Neural progenitor cell (in vitro differentiated cells): ENCODE measurements at regions not wholly inside any gene's neighbourhood (a gene's known extent, or its start where the extent isn't known, plus 50 kb on each side); places are given as distances from the start of the nearest gene placed in this dataset.

Experiments
- DNase-seq: peaks from one replicate; pipeline ENCODE4 v3.0.0-alpha.2; 2016; ENCODE audit warnings: low spot score
- H2AFZ ChIP-seq: fragments of 200-600 bp; sonication (generic); replicated peaks from 2 replicates; pipeline ENCODE4 v1.6.1; 2016; ENCODE audit warnings: antibody characterized with exemption
- H3F3A ChIP-seq: fragments of 200-600 bp; sonication (generic); 2 replicates; pipeline ENCODE4 v1.6.1; 2016; ENCODE audit warnings: antibody characterized with exemption, low read depth
- H3K27ac ChIP-seq: fragments of 200-600 bp; sonication (generic); 2 replicates; pipeline ENCODE4 v1.5.1; 2016; ENCODE audit warnings: mild to moderate bottlenecking
- H3K27me3 ChIP-seq: fragments of 200-600 bp; sonication (generic); 2 replicates; pipeline ENCODE4 v1.6.1; 2016; ENCODE audit warnings: mild to moderate bottlenecking, moderate library complexity
- H3K36me3 ChIP-seq: fragments of 200-600 bp; sonication (generic); 2 replicates; pipeline ENCODE4 v1.5.1; 2016
- H3K4me1 ChIP-seq: fragments of 200-600 bp; sonication (generic); 2 replicates; pipeline ENCODE4 v1.6.1; 2016; ENCODE audit warnings: mixed run types
- H3K4me2 ChIP-seq: fragments of 200-600 bp; sonication (generic); 2 replicates; pipeline ENCODE4 v1.6.1; 2016
- H3K4me3 ChIP-seq: fragments of 200-600 bp; sonication (generic); 2 replicates; pipeline ENCODE4 v1.5.1; 2016
- H3K79me2 ChIP-seq: fragments of 200-600 bp; sonication (generic); 2 replicates; pipeline ENCODE4 v1.6.1; 2016; ENCODE audit warnings: low read depth
- H3K9ac ChIP-seq: fragments of 200-600 bp; sonication (generic); 2 replicates; pipeline ENCODE4 v1.6.1; 2016
- H3K9me3 ChIP-seq: fragments of 200-600 bp; sonication (generic); 2 replicates; pipeline ENCODE4 v1.5.1; 2016; ENCODE audit warnings: low read depth
- H4K20me1 ChIP-seq: fragments of 200-600 bp; sonication (generic); 2 replicates; pipeline ENCODE4 v1.6.1; 2016; ENCODE audit warnings: low read depth
- H3K27ac Mint-ChIP-seq: 3 replicates; pipeline ENCODE4 v1.8.0; 2021; ENCODE audit warnings: mixed read lengths
- H3K27me3 Mint-ChIP-seq: 2 replicates; pipeline ENCODE4 v1.8.0; 2022; ENCODE audit warnings: low read depth, mild to moderate bottlenecking, inconsistent platforms, moderate library complexity, mixed read lengths; ENCODE audit not compliant: insufficient read depth
- H3K36me3 Mint-ChIP-seq: 3 replicates; pipeline ENCODE4 v1.8.0; 2021; ENCODE audit warnings: mixed read lengths
- H3K4me1 Mint-ChIP-seq: 3 replicates; pipeline ENCODE4 v1.8.0; 2021; ENCODE audit warnings: mixed read lengths
- H3K4me3 Mint-ChIP-seq: 3 replicates; pipeline ENCODE4 v1.8.0; 2021; ENCODE audit warnings: mild to moderate bottlenecking, moderate library complexity, mixed read lengths
- H3K9me3 Mint-ChIP-seq: 3 replicates; pipeline ENCODE4 v1.8.0; 2020; ENCODE audit warnings: mixed read lengths
- CTCF ChIP-seq: fragments of 200-600 bp; sonication (generic); IDR thresholded peaks from 2 replicates; pipeline ENCODE4 v1.5.1; 2017; ENCODE audit warnings: antibody characterized with exemption, mild to moderate bottlenecking
- EZH2 ChIP-seq: fragments of 200-600 bp; sonication (generic); IDR thresholded peaks from 2 replicates; pipeline ENCODE4 v1.6.1; 2017; ENCODE audit warnings: antibody characterized with exemption, mild to moderate bottlenecking, moderate library complexity
- EZH2phosphoT487 ChIP-seq: fragments of 200-600 bp; sonication (generic); IDR thresholded peaks from 2 replicates; pipeline ENCODE4 v1.6.1; 2017; ENCODE audit warnings: antibody characterized with exemption

- Histone ChIP-seq H3K79me2 (no peaks in the 10 kb centered on the region), H2AFZ (peak overlapping the region; percentile 68), H3K4me1 (no peaks in the 10 kb centered on the region), H4K20me1 (no peaks in the 10 kb centered on the region), H3K9me3 (no peaks in the 10 kb centered on the region), H3K9ac (no peak overlapping the region), H3K4me3 (no peak overlapping the region), H3K4me2 (no peak overlapping the region), H3K27me3 (no peaks in the 10 kb centered on the region), H3K36me3 (no peaks in the 10 kb centered on the region), H3F3A (no peaks in the 10 kb centered on the region), H3K27ac (no peak overlapping the region)
- no peak for DNase-seq
- TF ChIP-seq EZH2 (no peak), EZH2phosphoT487 (no peak), CTCF (no peak)
- Mint-ChIP-seq H3K4me1 (no peaks in the 10 kb centered on the region), H3K27me3 (peaks cover 2% of the 10 kb centered on the region), H3K4me3 (no peak overlapping the region), H3K9me3 (no peaks in the 10 kb centered on the region), H3K27ac (no peak overlapping the region), H3K36me3 (no peaks in the 10 kb centered on the region)
These were observed 1129.6 kb upstream of the GBE1 start for GRCh38 chr3:82891028-82891427.

GRCh38 chr3:82883072-82883471, 1121.6 kb upstream of the GBE1 start:
- Histone ChIP-seq H2AFZ (no peak overlapping the region), H3K4me2 (no peak overlapping the region), H4K20me1 (no peaks in the 10 kb centered on the region), H3K36me3 (no peaks in the 10 kb centered on the region), H3F3A (no peaks in the 10 kb centered on the region), H3K4me3 (no peak overlapping the region), H3K79me2 (no peaks in the 10 kb centered on the region), H3K4me1 (no peaks in the 10 kb centered on the region), H3K27me3 (no peaks in the 10 kb centered on the region), H3K9ac (no peak overlapping the region), H3K9me3 (no peaks in the 10 kb centered on the region), H3K27ac (no peak overlapping the region)
- H3K4me3 Mint-ChIP-seq: no peak overlapping the region
- TF ChIP-seq CTCF (no peak), EZH2 (no peak), EZH2phosphoT487 (no peak)
- no peaks in the 10 kb centered on the region for H3K27me3 Mint-ChIP-seq
- DNase-seq: no peak
- no peak overlapping the region for H3K27ac Mint-ChIP-seq
- no peaks in the 10 kb centered on the region for H3K9me3 Mint-ChIP-seq
- H3K36me3 Mint-ChIP-seq: no peaks in the 10 kb centered on the region
- no peaks in the 10 kb centered on the region for H3K4me1 Mint-ChIP-seq

- Mint-ChIP-seq H3K36me3 (no peaks in the 10 kb centered on the region), H3K9me3 (no peaks in the 10 kb centered on the region), H3K27me3 (no peaks in the 10 kb centered on the region), H3K4me3 (no peak overlapping the region), H3K27ac (no peak overlapping the region), H3K4me1 (no peaks in the 10 kb centered on the region)
- Histone ChIP-seq H3K36me3 (no peaks in the 10 kb centered on the region), H3K27me3 (no peaks in the 10 kb centered on the region), H3K27ac (no peak overlapping the region), H3K4me2 (no peak overlapping the region), H3K4me3 (no peak overlapping the region), H3K9ac (no peak overlapping the region), H3K79me2 (no peaks in the 10 kb centered on the region), H3K4me1 (no peaks in the 10 kb centered on the region), H4K20me1 (no peaks in the 10 kb centered on the region), H3F3A (no peaks in the 10 kb centered on the region), H2AFZ (no peak overlapping the region), H3K9me3 (no peaks in the 10 kb centered on the region)
- TF ChIP-seq EZH2phosphoT487 (no peak), CTCF (no peak), EZH2 (no peak)
- DNase-seq: no peak
These were observed 1114.0 kb upstream of the GBE1 start for GRCh38 chr3:82875401-82875800.

- TF ChIP-seq EZH2 (no peak), EZH2phosphoT487 (no peak), CTCF (no peak)
- Mint-ChIP-seq H3K27me3 (no peaks in the 10 kb centered on the region), H3K36me3 (no peaks in the 10 kb centered on the region), H3K27ac (no peak overlapping the region), H3K4me3 (no peak overlapping the region), H3K9me3 (peaks cover 13% of the 10 kb centered on the region), H3K4me1 (no peaks in the 10 kb centered on the region)
- H3K4me3 ChIP-seq: no peak overlapping the region
- H3K27me3 ChIP-seq: no peaks in the 10 kb centered on the region
- no peaks in the 10 kb centered on the region for H4K20me1 ChIP-seq
- no peaks in the 10 kb centered on the region for H3K79me2 ChIP-seq
- H3K9me3 ChIP-seq: no peaks in the 10 kb centered on the region
- H2AFZ ChIP-seq: no peak overlapping the region
- no peaks in the 10 kb centered on the region for H3K36me3 ChIP-seq
- no peak overlapping the region for H3K9ac ChIP-seq
- no peaks in the 10 kb centered on the region for H3K4me1 ChIP-seq
- H3K4me2 ChIP-seq: no peak overlapping the region
- H3K27ac ChIP-seq: no peak overlapping the region
- DNase-seq: no peak
- H3F3A ChIP-seq: no peaks in the 10 kb centered on the region
These were observed 1078.4 kb upstream of the GBE1 start for GRCh38 chr3:82839871-82840270.
